Type B pancreatic cell (in vitro differentiated cells): ENCODE measurements at regions not wholly inside any gene's neighbourhood (a gene's known extent, or its start where the extent isn't known, plus 50 kb on each side); places are given as distances from the start of the nearest gene placed in this dataset.

ENCODE experiments used
- DNase-seq: peaks from one replicate; pipeline ENCODE4 v3.0.0; 2021; ENCODE audit warnings: mixed read lengths; ENCODE audit not compliant: unreplicated experiment; ENCODE audit errors: extremely low spot score
- H3K27ac Mint-ChIP-seq: 2 replicates; pipeline ENCODE4 v1.8.0; 2021; ENCODE audit warnings: mild to moderate bottlenecking, mixed read lengths
- H3K27me3 Mint-ChIP-seq: 2 replicates; pipeline ENCODE4 v1.8.0; 2021; ENCODE audit warnings: mixed read lengths
- H3K36me3 Mint-ChIP-seq: 2 replicates; pipeline ENCODE4 v1.8.0; 2021; ENCODE audit warnings: mixed read lengths
- H3K4me1 Mint-ChIP-seq: one replicate; pipeline ENCODE4 v1.8.0; 2021; ENCODE audit warnings: mixed read lengths; ENCODE audit not compliant: unreplicated experiment
- H3K4me3 Mint-ChIP-seq: 2 replicates; pipeline ENCODE4 v1.8.0; 2021; ENCODE audit warnings: mild to moderate bottlenecking, mixed read lengths
- H3K9me3 Mint-ChIP-seq: 2 replicates; pipeline ENCODE4 v1.8.0; 2021; ENCODE audit warnings: mixed read lengths
- CTCF ChIP-seq: fragments of 200-600 bp; sonication (generic); conservative IDR thresholded peaks from 2 replicates; pipeline ENCODE4 v1.5.0; 2021; ENCODE audit warnings: antibody characterized with exemption, mild to moderate bottlenecking

GRCh38 chr10:78762086-78762630, 306.6 kb upstream of the ZMIZ1 start:
- Mint-ChIP-seq H3K27me3 (no peaks in the 10 kb centered on the region), H3K27ac (no peak overlapping the region), H3K4me3 (no peak overlapping the region), H3K4me1 (peaks cover 55% of the 10 kb centered on the region), H3K9me3 (peaks cover 5% of the 10 kb centered on the region), H3K36me3 (no peaks in the 10 kb centered on the region)
- DNase-seq, result no peak
- TF ChIP-seq CTCF, result no peak

- Mint-ChIP-seq H3K27ac (peak overlapping the region; percentile 80), H3K9me3 (peaks cover 5% of the 10 kb centered on the region), H3K4me3 (peak overlapping the region; percentile 48)
Observed at GRCh38 chr10:78763234-78763633, 305.5 kb upstream of the ZMIZ1 start.

GRCh38 chr10:78763651-78764395, 304.9 kb upstream of the ZMIZ1 start:
- Mint-ChIP-seq H3K27ac (peak overlapping the region; percentile 80), H3K9me3 (peaks cover 5% of the 10 kb centered on the region), H3K27me3 (no peaks in the 10 kb centered on the region), H3K36me3 (no peaks in the 10 kb centered on the region), H3K4me3 (peak overlapping the region; percentile 48), H3K4me1 (peaks cover 54% of the 10 kb centered on the region)
- TF ChIP-seq CTCF, result no peak
- no peak for DNase-seq

More at GRCh38 chr10:78763234-78763633, 305.5 kb upstream of the ZMIZ1 start:
- no peak for DNase-seq
- no peaks in the 10 kb centered on the region for H3K27me3 Mint-ChIP-seq
- H3K4me1 Mint-ChIP-seq, result peaks cover 48% of the 10 kb centered on the region
- TF ChIP-seq CTCF, result no peak
- no peaks in the 10 kb centered on the region for H3K36me3 Mint-ChIP-seq

GRCh38 chr10:78764436-78764835, 304.3 kb upstream of the ZMIZ1 start:
- Mint-ChIP-seq H3K9me3 (peaks cover 5% of the 10 kb centered on the region), H3K36me3 (no peaks in the 10 kb centered on the region), H3K27me3 (no peaks in the 10 kb centered on the region), H3K4me3 (no peak overlapping the region), H3K27ac (no peak overlapping the region), H3K4me1 (peaks cover 58% of the 10 kb centered on the region)
- TF ChIP-seq CTCF, result no peak
- no peak for DNase-seq

GRCh38 chr10:78764846-78765430, 303.8 kb upstream of the ZMIZ1 start:
- H3K36me3 Mint-ChIP-seq, result no peaks in the 10 kb centered on the region
- H3K27ac Mint-ChIP-seq, result no peak overlapping the region
- no peaks in the 10 kb centered on the region for H3K27me3 Mint-ChIP-seq
- no peak for TF ChIP-seq CTCF
- H3K4me3 Mint-ChIP-seq, result no peak overlapping the region
- no peak for DNase-seq
- H3K9me3 Mint-ChIP-seq, result peaks cover 5% of the 10 kb centered on the region
- H3K4me1 Mint-ChIP-seq, result peaks cover 56% of the 10 kb centered on the region
